Left lobe of liver (tissue), 2 donors: ENCODE measurements at regions not wholly inside any gene's neighbourhood (a gene's known extent, or its start where the extent isn't known, plus 50 kb on each side); places are given as distances from the start of the nearest gene placed in this dataset.

Source experiments
- ATAC-seq: fragments of 200-7000 bp; cut with Tn5 transposase; one replicate; pipeline ENCODE4 v1.9.1; 2020; ENCODE audit warnings: mild to moderate bottlenecking, moderate library complexity
- DNase-seq: peaks from one replicate; pipeline ENCODE4 v3.0.0-alpha.2; 2020; ENCODE audit warnings: low spot score
- donor health status: DM: no; HTN: no; CAD: no; lungs with moderate emphysema.
- donor health status: DM: no; HTN: yes; CAD: no.

GRCh38 chr5:12316812-12317211, 412.6 kb upstream of the CTNND2 start:
- no peak for DNase-seq

GRCh38 chr5:12315461-12315860, 411.2 kb upstream of the CTNND2 start:
- no peak for DNase-seq
- ATAC-seq, result no peak

More at GRCh38 chr5:12316812-12317211, 412.6 kb upstream of the CTNND2 start:
- no peak for ATAC-seq

- DNase-seq, result no peak
- ATAC-seq, result no peak
Measured at GRCh38 chr5:12313602-12314001, 409.4 kb upstream of the CTNND2 start.

- no peak for DNase-seq
- ATAC-seq, result no peak
Measured at GRCh38 chr5:12312343-12312742, 408.1 kb upstream of the CTNND2 start.

- DNase-seq, result no peak
- no peak for ATAC-seq
Measured at GRCh38 chr5:12294151-12294550, 389.9 kb upstream of the CTNND2 start.

GRCh38 chr5:12292610-12293204, 388.5 kb upstream of the CTNND2 start:
- DNase-seq (no peak), ATAC-seq (peak; percentile 81)

- ATAC-seq (no peak), DNase-seq (no peak)
Measured at GRCh38 chr5:12284604-12285003, 380.4 kb upstream of the CTNND2 start.

- ATAC-seq, result no peak
- no peak for DNase-seq
Measured at GRCh38 chr5:12277504-12278192, 373.4 kb upstream of the CTNND2 start.

GRCh38 chr5:12274236-12274635, 370.0 kb upstream of the CTNND2 start:
- ATAC-seq (no peak), DNase-seq (no peak)

GRCh38 chr5:12272389-12272788, 368.1 kb upstream of the CTNND2 start:
- DNase-seq (no peak), ATAC-seq (no peak)

GRCh38 chr5:12270914-12271313, 366.7 kb upstream of the CTNND2 start:
- ATAC-seq (no peak), DNase-seq (no peak)

GRCh38 chr5:12269164-12269563, 364.9 kb upstream of the CTNND2 start:
- no peak for ATAC-seq

GRCh38 chr5:12258549-12258948, 354.3 kb upstream of the CTNND2 start:
- DNase-seq (no peak), ATAC-seq (no peak)

More at GRCh38 chr5:12269164-12269563, 364.9 kb upstream of the CTNND2 start:
- no peak for DNase-seq

GRCh38 chr5:12250454-12250853, 346.2 kb upstream of the CTNND2 start:
- DNase-seq (no peak), ATAC-seq (no peak)

GRCh38 chr5:12248831-12249230, 344.6 kb upstream of the CTNND2 start:
- ATAC-seq, result no peak
- DNase-seq, result no peak

- DNase-seq (no peak), ATAC-seq (no peak)
Measured at GRCh38 chr5:12246036-12246435, 341.8 kb upstream of the CTNND2 start.

GRCh38 chr5:12245429-12245828, 341.2 kb upstream of the CTNND2 start:
- ATAC-seq, result no peak
- no peak for DNase-seq

GRCh38 chr5:12242950-12243888, 339.0 kb upstream of the CTNND2 start:
- ATAC-seq (no peak), DNase-seq (no peak)

GRCh38 chr5:12237837-12238575, 333.8 kb upstream of the CTNND2 start:
- ATAC-seq (no peak), DNase-seq (no peak)

GRCh38 chr5:12230659-12231058, 326.4 kb upstream of the CTNND2 start:
- ATAC-seq, result no peak

GRCh38 chr5:12217039-12217438, 312.8 kb upstream of the CTNND2 start:
- ATAC-seq, result no peak
- no peak for DNase-seq

More at GRCh38 chr5:12230659-12231058, 326.4 kb upstream of the CTNND2 start:
- DNase-seq, result no peak
